ENCODE measurements at regions not wholly inside any gene's neighbourhood (a gene's known extent, or its start where the extent isn't known, plus 50 kb on each side); places are given as distances from the start of the nearest gene placed in this dataset.
"Not testable (repeated sequence)": the region's sequence is repeated elsewhere in the genome, so short reads cannot be mapped to it uniquely, and the experiment has no call there.

DNA sequence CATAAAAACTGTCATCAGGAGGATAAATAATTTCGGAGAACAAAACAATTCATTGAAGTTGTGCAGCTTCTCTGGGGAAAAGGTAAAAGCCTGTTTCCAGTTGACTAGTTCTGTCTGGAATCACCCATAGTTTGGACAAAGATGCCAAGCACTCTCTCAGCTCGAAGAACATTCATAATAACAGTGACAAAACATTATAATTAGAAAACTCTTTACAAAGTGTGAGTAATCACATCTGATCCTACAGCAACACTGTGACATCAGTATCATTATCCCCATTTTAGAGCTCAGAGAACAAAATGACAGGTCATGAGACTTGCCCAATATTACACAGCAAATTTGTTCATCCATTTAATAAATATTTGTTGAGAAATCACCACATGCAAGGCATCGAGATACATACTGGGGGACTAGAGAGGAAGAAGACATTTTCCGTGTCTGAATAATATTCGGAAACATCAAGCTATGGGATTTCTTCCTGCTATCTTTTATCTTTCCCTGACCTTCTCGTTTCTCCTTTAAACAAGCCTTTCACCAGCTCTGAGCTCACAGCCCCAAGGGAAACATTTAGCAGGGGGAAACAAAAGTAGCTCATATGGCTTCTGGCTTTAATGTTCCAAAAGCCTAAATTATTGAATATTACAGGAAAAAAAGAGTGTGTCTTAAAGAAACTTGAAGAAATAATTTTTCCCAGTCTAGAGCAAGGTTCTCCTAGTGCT is 123.3 kb upstream of the GHITM start:
- H3K4me1 Mint-ChIP-seq (ENCODE audit: low read depth): no peaks in the 10 kb centered on the region
- no peak overlapping the region for H3K27ac Mint-ChIP-seq
- H3K27me3 Mint-ChIP-seq: peaks cover 15% of the 10 kb centered on the region
- no peak overlapping the region for H3K4me3 Mint-ChIP-seq
- DNase-seq: no peak
- H3K36me3 Mint-ChIP-seq (ENCODE audit: low read depth): no peaks in the 10 kb centered on the region
- peaks cover under 1% of the 10 kb centered on the region for H3K9me3 Mint-ChIP-seq

GRCh38 chr10:84018826-84019225 is 120.5 kb upstream of the GHITM start:
- no peak overlapping the region for H3K27ac Mint-ChIP-seq
- no peak overlapping the region for H3K4me3 Mint-ChIP-seq
- DNase-seq: no peak
- H3K27me3 Mint-ChIP-seq: peaks cover 15% of the 10 kb centered on the region
- H3K9me3 Mint-ChIP-seq: peaks cover 7% of the 10 kb centered on the region
- no peaks in the 10 kb centered on the region for H3K36me3 Mint-ChIP-seq (ENCODE audit: low read depth)
- no peaks in the 10 kb centered on the region for H3K4me1 Mint-ChIP-seq (ENCODE audit: low read depth)

- peaks cover 15% of the 10 kb centered on the region for H3K9me3 Mint-ChIP-seq
- H3K36me3 Mint-ChIP-seq (ENCODE audit: low read depth); H3K27ac Mint-ChIP-seq; DNase-seq; H3K4me1 Mint-ChIP-seq (ENCODE audit: low read depth); H3K27me3 Mint-ChIP-seq; H3K4me3 Mint-ChIP-seq: not testable (repeated sequence)
These were observed 119.4 kb upstream of the GHITM start for GRCh38 chr10:84019854-84020458.

DNA sequence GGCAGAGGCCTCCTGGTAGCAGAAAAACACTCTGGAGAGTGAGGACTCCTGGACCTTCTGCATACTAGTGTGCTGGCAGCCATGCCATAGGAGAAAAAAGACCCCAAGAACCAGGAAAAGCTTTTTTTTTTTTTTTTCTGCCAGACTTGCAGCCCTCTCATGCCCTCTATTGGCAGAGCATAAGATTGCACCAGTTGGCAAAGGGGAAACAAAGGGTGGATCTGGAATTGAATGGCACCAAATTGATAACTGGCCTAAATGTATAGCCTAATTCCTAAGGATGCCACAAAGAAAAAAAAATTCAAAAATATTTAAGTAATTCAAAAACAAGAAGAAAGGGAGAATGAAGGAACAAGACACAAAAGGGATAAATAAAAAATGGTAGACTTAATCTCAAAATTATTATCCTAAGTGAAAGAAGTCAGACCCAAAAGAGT is 112.5 kb upstream of the GHITM start:
- no peaks in the 10 kb centered on the region for H3K27me3 Mint-ChIP-seq
- H3K9me3 Mint-ChIP-seq: peaks cover 13% of the 10 kb centered on the region
- no peak overlapping the region for H3K4me3 Mint-ChIP-seq
- no peaks in the 10 kb centered on the region for H3K36me3 Mint-ChIP-seq (ENCODE audit: low read depth)
- no peaks in the 10 kb centered on the region for H3K4me1 Mint-ChIP-seq (ENCODE audit: low read depth)
- DNase-seq: no peak
- H3K27ac Mint-ChIP-seq: no peak overlapping the region

- Mint-ChIP-seq H3K4me3 (no peak overlapping the region), H3K4me1 (ENCODE audit: low read depth) (no peaks in the 10 kb centered on the region), H3K36me3 (ENCODE audit: low read depth) (no peaks in the 10 kb centered on the region), H3K27me3 (no peaks in the 10 kb centered on the region), H3K27ac (no peak overlapping the region), H3K9me3 (no peaks in the 10 kb centered on the region)
- DNase-seq: no peak
These were observed 109.5 kb upstream of the GHITM start for GRCh38 chr10:84029840-84030239.

DNA sequence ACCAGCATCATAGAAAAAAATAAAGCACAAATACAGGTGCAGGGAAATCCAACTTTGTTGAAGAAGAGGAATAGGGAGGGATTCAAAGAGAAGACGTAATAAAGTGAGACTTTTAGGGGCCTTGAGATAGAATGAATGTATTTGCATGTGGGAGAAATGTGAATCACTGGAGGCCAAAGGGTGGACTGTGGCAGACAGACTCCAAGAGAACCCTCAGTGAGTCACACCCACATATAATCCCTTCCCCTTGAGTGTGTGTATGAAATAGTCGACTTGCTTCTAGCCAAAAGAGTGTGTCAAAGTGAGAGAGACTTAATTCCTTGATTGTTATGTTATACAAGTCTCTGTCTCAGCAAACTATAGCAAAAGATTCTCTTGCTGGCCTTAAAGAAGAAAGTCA is 101.3 kb upstream of the GHITM start:
- no peak overlapping the region for H3K27ac Mint-ChIP-seq

GRCh38 chr10:84039957-84040356 is 99.4 kb upstream of the GHITM start:
- no peaks in the 10 kb centered on the region for H3K36me3 Mint-ChIP-seq (ENCODE audit: low read depth)
- DNase-seq: no peak

More for the DNA sequence above, 101.3 kb upstream of the GHITM start:
- Mint-ChIP-seq H3K4me1 (ENCODE audit: low read depth) (no peaks in the 10 kb centered on the region), H3K36me3 (ENCODE audit: low read depth) (no peaks in the 10 kb centered on the region), H3K27me3 (peaks cover 18% of the 10 kb centered on the region), H3K9me3 (no peaks in the 10 kb centered on the region), H3K4me3 (no peak overlapping the region)
- DNase-seq: no peak

GRCh38 chr10:84047258-84048010 is 91.9 kb upstream of the GHITM start:
- no peaks in the 10 kb centered on the region for H3K36me3 Mint-ChIP-seq (ENCODE audit: low read depth)
- no peak overlapping the region for H3K27ac Mint-ChIP-seq
- no peak for DNase-seq
- no peak overlapping the region for H3K4me3 Mint-ChIP-seq
- no peaks in the 10 kb centered on the region for H3K4me1 Mint-ChIP-seq (ENCODE audit: low read depth)
- H3K9me3 Mint-ChIP-seq: no peaks in the 10 kb centered on the region
- H3K27me3 Mint-ChIP-seq: peaks cover 14% of the 10 kb centered on the region

More at GRCh38 chr10:84039957-84040356, 99.4 kb upstream of the GHITM start:
- Mint-ChIP-seq H3K4me1 (ENCODE audit: low read depth) (no peaks in the 10 kb centered on the region), H3K27ac (no peak overlapping the region), H3K27me3 (peaks cover 18% of the 10 kb centered on the region), H3K9me3 (no peaks in the 10 kb centered on the region), H3K4me3 (no peak overlapping the region)

- H3K4me3 Mint-ChIP-seq: no peak overlapping the region
- DNase-seq: no peak
- H3K9me3 Mint-ChIP-seq: no peaks in the 10 kb centered on the region
- H3K27me3 Mint-ChIP-seq: peaks cover 17% of the 10 kb centered on the region
- H3K36me3 Mint-ChIP-seq (ENCODE audit: low read depth): no peaks in the 10 kb centered on the region
- H3K4me1 Mint-ChIP-seq (ENCODE audit: low read depth): no peaks in the 10 kb centered on the region
- no peak overlapping the region for H3K27ac Mint-ChIP-seq
These were observed 89.7 kb upstream of the GHITM start for GRCh38 chr10:84049645-84050011.

GRCh38 chr10:84053626-84054025 is 85.7 kb upstream of the GHITM start:
- peaks cover 10% of the 10 kb centered on the region for H3K27me3 Mint-ChIP-seq
- H3K9me3 Mint-ChIP-seq: no peaks in the 10 kb centered on the region
- no peaks in the 10 kb centered on the region for H3K4me1 Mint-ChIP-seq (ENCODE audit: low read depth)
- no peak for DNase-seq
- no peaks in the 10 kb centered on the region for H3K36me3 Mint-ChIP-seq (ENCODE audit: low read depth)
- H3K27ac Mint-ChIP-seq: no peak overlapping the region
- no peak overlapping the region for H3K4me3 Mint-ChIP-seq

DNA sequence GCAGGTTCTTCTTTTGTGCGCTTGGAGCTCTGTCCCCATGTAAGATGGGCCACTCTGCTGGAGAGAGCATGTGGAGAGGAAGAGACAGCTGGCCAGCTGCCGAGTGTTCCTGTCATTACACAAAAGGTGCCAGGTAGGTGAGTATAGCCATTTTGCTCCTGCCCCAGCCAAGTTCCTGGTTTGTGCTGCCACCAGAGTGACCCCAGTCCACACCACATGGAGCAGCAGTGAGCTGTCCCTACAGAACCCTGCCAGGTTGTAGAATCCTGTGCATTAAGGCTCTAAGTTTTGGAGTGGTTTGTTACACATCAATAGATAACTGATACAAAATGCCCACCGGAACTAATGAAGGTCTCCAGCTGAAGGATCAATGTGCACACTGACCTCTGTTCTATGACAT is 84.6 kb upstream of the GHITM start:
- Mint-ChIP-seq H3K27me3 (peaks cover 5% of the 10 kb centered on the region), H3K4me3 (no peak overlapping the region), H3K9me3 (no peaks in the 10 kb centered on the region), H3K27ac (no peak overlapping the region), H3K4me1 (ENCODE audit: low read depth) (no peaks in the 10 kb centered on the region), H3K36me3 (ENCODE audit: low read depth) (no peaks in the 10 kb centered on the region)
- no peak for DNase-seq

DNA sequence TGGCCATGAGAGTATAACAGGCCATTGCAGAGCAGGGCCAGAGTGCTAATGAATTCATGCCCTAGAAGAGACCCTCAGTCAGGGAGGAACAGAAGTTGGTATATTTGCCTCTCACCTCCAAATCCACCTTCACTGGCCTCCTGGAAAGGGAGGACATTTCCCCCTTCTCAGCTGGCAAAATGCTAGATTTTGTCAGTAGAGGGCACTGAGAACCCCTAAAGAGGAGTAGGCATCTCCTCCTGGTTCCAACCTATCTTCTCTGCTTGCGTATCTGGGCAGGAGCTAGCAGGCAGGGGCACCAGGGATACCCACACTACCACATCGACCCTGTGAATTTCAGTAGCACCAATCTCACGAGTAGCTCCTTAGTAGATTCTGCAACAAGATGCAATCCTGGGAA is 79.8 kb upstream of the GHITM start:
- no peaks in the 10 kb centered on the region for H3K4me1 Mint-ChIP-seq (ENCODE audit: low read depth)
- no peak for DNase-seq
- H3K27ac Mint-ChIP-seq: no peak overlapping the region
- no peak overlapping the region for H3K4me3 Mint-ChIP-seq
- H3K9me3 Mint-ChIP-seq: no peaks in the 10 kb centered on the region
- peaks cover 5% of the 10 kb centered on the region for H3K27me3 Mint-ChIP-seq
- no peaks in the 10 kb centered on the region for H3K36me3 Mint-ChIP-seq (ENCODE audit: low read depth)

DNA sequence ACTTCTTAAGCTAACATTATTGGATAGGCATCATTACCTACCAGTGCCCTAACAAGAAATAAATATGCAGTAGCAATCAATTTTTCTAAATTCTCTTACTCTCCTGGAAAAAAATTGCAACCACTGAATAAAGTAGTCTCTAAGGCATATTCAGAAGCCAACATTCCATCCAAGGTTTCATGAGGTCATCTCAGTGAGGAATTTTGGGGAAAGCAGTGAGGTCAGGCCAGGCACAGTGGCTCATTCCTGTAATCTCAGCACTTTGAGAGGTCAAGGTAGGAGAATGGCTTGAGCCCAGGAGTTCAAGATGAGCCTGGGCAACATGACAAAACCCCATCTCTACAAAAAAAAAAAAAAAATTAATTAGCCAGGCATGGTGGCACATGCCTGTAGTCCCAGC is 75.9 kb upstream of the GHITM start:
- Mint-ChIP-seq H3K36me3 (ENCODE audit: low read depth) (no peaks in the 10 kb centered on the region), H3K4me1 (ENCODE audit: low read depth) (no peaks in the 10 kb centered on the region), H3K9me3 (no peaks in the 10 kb centered on the region), H3K4me3 (no peak overlapping the region), H3K27ac (no peak overlapping the region), H3K27me3 (peaks cover 7% of the 10 kb centered on the region)
- DNase-seq: no peak

GRCh38 chr10:84065804-84066601 is 73.3 kb upstream of the GHITM start:
- Mint-ChIP-seq H3K27ac (no peak overlapping the region), H3K9me3 (no peaks in the 10 kb centered on the region), H3K27me3 (peaks cover 8% of the 10 kb centered on the region), H3K36me3 (ENCODE audit: low read depth) (no peaks in the 10 kb centered on the region), H3K4me1 (ENCODE audit: low read depth) (no peaks in the 10 kb centered on the region), H3K4me3 (no peak overlapping the region)
- no peak for DNase-seq

Data from activated T-cell treated with anti-CD3 and anti-CD28 coated beads, Interleukin-2, amount 50 U/mL, for 24 hours (primary cell).